ENCODE measurements at regions not wholly inside any gene's neighbourhood (a gene's known extent, or its start where the extent isn't known, plus 50 kb on each side); places are given as distances from the start of the nearest gene placed in this dataset.

GRCh38 chr21:27816301-27816700 is 849.4 kb upstream of the ADAMTS5 start:
- TF ChIP-seq CTCF (IDR thresholded peaks at IDR 0.05; ENCODE audit: insufficient read depth, low read length): no peak
- H3K4me3 ChIP-seq (ENCODE audit: low read depth, low read length): no peak overlapping the region
- DNase-seq (ENCODE audit: low read depth): no peak

GRCh38 chr21:27814226-27814625 is 847.3 kb upstream of the ADAMTS5 start:
- no peak for TF ChIP-seq CTCF (IDR thresholded peaks at IDR 0.05; ENCODE audit: insufficient read depth, low read length)
- DNase-seq (ENCODE audit: low read depth): no peak
- no peak overlapping the region for H3K4me3 ChIP-seq (ENCODE audit: low read depth, low read length)

GRCh38 chr21:27813750-27814149 is 846.9 kb upstream of the ADAMTS5 start:
- TF ChIP-seq CTCF (IDR thresholded peaks at IDR 0.05; ENCODE audit: insufficient read depth, low read length): no peak
- no peak for DNase-seq (ENCODE audit: low read depth)
- no peak overlapping the region for H3K4me3 ChIP-seq (ENCODE audit: low read depth, low read length)

GRCh38 chr21:27813344-27813743 is 846.5 kb upstream of the ADAMTS5 start:
- H3K4me3 ChIP-seq (ENCODE audit: low read depth, low read length): no peak overlapping the region
- no peak for TF ChIP-seq CTCF (IDR thresholded peaks at IDR 0.05; ENCODE audit: insufficient read depth, low read length)
- no peak for DNase-seq (ENCODE audit: low read depth)

GRCh38 chr21:27812279-27812678 is 845.4 kb upstream of the ADAMTS5 start:
- no peak for TF ChIP-seq CTCF (IDR thresholded peaks at IDR 0.05; ENCODE audit: insufficient read depth, low read length)
- DNase-seq (ENCODE audit: low read depth): no peak
- no peak overlapping the region for H3K4me3 ChIP-seq (ENCODE audit: low read depth, low read length)

- no peak for TF ChIP-seq CTCF (IDR thresholded peaks at IDR 0.05; ENCODE audit: insufficient read depth, low read length)
- no peak for DNase-seq (ENCODE audit: low read depth)
- H3K4me3 ChIP-seq (ENCODE audit: low read depth, low read length): no peak overlapping the region
These were observed 842.0 kb upstream of the ADAMTS5 start for GRCh38 chr21:27808923-27809322.

GRCh38 chr21:27807596-27807995 is 840.7 kb upstream of the ADAMTS5 start:
- no peak for DNase-seq (ENCODE audit: low read depth)
- no peak for TF ChIP-seq CTCF (IDR thresholded peaks at IDR 0.05; ENCODE audit: insufficient read depth, low read length)
- no peak overlapping the region for H3K4me3 ChIP-seq (ENCODE audit: low read depth, low read length)
